ENCODE measurements at regions not wholly inside any gene's neighbourhood (a gene's known extent, or its start where the extent isn't known, plus 50 kb on each side); places are given as distances from the start of the nearest gene placed in this dataset.
"Not testable (repeated sequence)": the region's sequence is repeated elsewhere in the genome, so short reads cannot be mapped to it uniquely, and the experiment has no call there.

GRCh38 chr3:110327870-110328269, 743.7 kb upstream of the NECTIN3 start:
- ChIA-PET CTCF (interaction anchor here (7.4 kb wide), 1 partner anchor 13 kb away, joined by 45 read pairs; no protein-coding TSS in a partner anchor), POLR2A (no interaction called here)
- no peak for TF ChIP-seq CTCF (IDR thresholded peaks at IDR 0.05; ENCODE audit: control extremely low read depth, extremely low read depth, low read depth, missing control alignments)
- DNase-seq (ENCODE audit: extremely low spot score): no peak

DNA sequence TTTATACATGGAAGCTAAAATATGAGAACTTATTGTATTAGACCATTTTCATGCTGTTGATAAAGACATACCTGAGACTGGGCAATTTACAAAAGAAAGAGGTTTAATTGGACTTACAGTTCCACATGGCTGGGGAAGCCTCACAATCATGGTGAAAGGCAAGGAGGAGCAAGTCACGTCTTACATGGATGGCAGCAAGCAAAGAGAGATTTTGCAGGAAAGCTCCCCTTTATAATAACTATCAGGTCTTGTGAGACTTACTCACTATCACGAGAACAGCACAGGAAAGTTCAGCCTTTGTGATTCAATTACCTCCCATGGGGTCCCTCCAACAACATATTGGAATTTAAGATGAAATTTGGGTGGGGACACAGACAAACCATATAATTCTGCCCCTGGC, 740.1 kb upstream of the NECTIN3 start:
- POLR2A ChIA-PET; DNase-seq (ENCODE audit: extremely low spot score): not testable (repeated sequence)
- CTCF ChIA-PET: interaction anchor here (2.3 kb wide), 1 partner anchor 16 kb away, joined by 9 read pairs; no protein-coding TSS in a partner anchor

- TF ChIP-seq CTCF (IDR thresholded peaks at IDR 0.05; ENCODE audit: control extremely low read depth, extremely low read depth, low read depth, missing control alignments): no peak
- ChIA-PET CTCF (interaction anchor here (1.0 kb wide), 1 partner anchor 18 kb away, joined by 3 read pairs; no protein-coding TSS in a partner anchor), POLR2A (no interaction called here)
- DNase-seq (ENCODE audit: extremely low spot score): no peak
These were observed 739.0 kb upstream of the NECTIN3 start for GRCh38 chr3:110332629-110333028.

DNA sequence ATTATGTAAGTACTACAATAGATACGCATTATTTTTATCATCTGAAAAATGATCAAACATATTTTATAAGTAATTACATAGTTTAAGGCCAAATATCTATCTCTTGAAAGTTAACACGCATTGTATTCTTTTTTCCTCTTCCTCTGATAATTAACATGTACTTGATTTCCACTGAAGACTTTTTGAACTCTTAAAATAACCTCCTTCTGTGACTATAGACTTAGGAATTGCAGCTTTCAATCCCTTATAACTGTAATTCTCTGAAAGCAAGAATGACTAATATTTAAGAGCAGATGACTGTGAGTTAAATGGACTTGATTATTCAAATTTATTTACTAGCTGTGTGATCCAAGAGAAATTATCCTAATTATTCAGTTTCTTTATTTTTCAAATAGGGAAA, 730.6 kb upstream of the NECTIN3 start:
- ChIA-PET POLR2A (no interaction called here), CTCF (no interaction called here)
- no peak for TF ChIP-seq CTCF (IDR thresholded peaks at IDR 0.05; ENCODE audit: control extremely low read depth, extremely low read depth, low read depth, missing control alignments)
- no peak for DNase-seq (ENCODE audit: extremely low spot score)

DNA sequence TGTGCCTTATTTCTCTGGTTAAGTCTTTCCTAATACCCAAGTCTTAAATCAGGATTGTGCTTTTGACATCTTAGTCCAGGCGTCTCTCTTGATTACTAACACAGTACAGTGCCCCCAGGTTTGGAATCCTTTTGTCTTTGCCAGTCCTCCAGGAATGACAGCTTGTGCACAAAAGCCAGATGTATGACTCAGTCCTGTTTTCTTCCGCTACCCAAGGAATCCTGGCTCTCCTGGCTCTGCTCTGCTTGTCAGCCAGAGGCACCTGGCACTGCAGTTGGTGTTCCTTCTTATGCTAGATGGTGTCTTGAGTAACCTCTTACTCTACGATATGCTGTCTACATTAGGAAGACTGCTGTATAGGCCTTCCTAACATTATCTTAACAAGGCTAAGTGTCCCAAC, 728.2 kb upstream of the NECTIN3 start:
- no peak for TF ChIP-seq CTCF (IDR thresholded peaks at IDR 0.05; ENCODE audit: control extremely low read depth, extremely low read depth, low read depth, missing control alignments)
- ChIA-PET POLR2A (no interaction called here), CTCF (no interaction called here)
- no peak for DNase-seq (ENCODE audit: extremely low spot score)

DNA sequence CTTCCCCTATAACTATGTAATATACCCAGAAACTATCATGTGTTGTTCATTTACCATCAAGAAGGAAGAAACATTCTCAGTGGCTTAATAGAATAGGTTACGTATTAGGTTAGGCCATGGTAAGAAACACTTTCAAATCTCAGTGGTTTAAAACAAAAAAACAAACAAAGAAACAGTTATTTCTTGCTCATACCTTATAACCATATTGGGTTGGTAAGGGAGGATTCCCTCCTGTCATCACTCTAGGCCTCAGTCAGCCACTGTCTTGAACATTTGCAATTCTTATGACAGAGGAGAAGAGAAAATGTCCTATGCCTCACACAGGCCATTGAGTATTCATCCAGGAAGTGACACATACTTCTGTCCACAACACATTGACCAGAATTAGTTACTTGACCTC, 727.7 kb upstream of the NECTIN3 start:
- TF ChIP-seq CTCF (IDR thresholded peaks at IDR 0.05; ENCODE audit: control extremely low read depth, extremely low read depth, low read depth, missing control alignments): no peak
- DNase-seq (ENCODE audit: extremely low spot score): no peak
- ChIA-PET CTCF (no interaction called here), POLR2A (no interaction called here)

GRCh38 chr3:110344487-110344886, 727.1 kb upstream of the NECTIN3 start:
- TF ChIP-seq CTCF (IDR thresholded peaks at IDR 0.05; ENCODE audit: control extremely low read depth, extremely low read depth, low read depth, missing control alignments): no peak
- CTCF ChIA-PET: no interaction called here
- DNase-seq (ENCODE audit: extremely low spot score): no peak
- POLR2A ChIA-PET: no interaction called here

Measured in GM10248 (cell line).